ENCODE measurements at regions not wholly inside any gene's neighbourhood (a gene's known extent, or its start where the extent isn't known, plus 50 kb on each side); places are given as distances from the start of the nearest gene placed in this dataset.

DNA sequence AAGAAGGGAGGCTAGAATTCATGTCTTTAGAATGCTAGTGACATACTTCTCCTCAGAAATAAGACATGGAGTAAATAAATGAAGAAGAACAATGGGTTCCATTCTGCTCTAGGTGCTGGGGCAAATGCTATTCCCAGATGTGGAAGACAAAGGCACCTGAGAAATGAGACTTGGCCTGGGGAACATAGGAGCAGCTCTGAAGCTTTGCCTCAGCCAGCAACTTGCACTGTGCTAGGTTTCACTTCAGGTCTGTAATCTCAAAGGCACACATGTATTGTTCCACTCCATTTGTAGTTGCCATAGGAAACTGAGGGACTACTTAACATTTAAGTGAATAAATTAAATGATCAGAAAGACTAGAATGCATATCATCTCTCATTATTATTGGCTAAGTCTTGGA, 538.9 kb upstream of the REG3G start:
- Mint-ChIP-seq H3K36me3 (ENCODE audit: unreplicated experiment) (no peaks in the 10 kb centered on the region), H3K27me3 (ENCODE audit: unreplicated experiment) (no peaks in the 10 kb centered on the region), H3K4me3 (ENCODE audit: unreplicated experiment) (no peak overlapping the region), H3K27ac (ENCODE audit: unreplicated experiment) (no peak overlapping the region), H3K9me3 (ENCODE audit: unreplicated experiment) (no peaks in the 10 kb centered on the region), H3K4me1 (ENCODE audit: unreplicated experiment) (no peaks in the 10 kb centered on the region)
- TF ChIP-seq, protein P1, sequence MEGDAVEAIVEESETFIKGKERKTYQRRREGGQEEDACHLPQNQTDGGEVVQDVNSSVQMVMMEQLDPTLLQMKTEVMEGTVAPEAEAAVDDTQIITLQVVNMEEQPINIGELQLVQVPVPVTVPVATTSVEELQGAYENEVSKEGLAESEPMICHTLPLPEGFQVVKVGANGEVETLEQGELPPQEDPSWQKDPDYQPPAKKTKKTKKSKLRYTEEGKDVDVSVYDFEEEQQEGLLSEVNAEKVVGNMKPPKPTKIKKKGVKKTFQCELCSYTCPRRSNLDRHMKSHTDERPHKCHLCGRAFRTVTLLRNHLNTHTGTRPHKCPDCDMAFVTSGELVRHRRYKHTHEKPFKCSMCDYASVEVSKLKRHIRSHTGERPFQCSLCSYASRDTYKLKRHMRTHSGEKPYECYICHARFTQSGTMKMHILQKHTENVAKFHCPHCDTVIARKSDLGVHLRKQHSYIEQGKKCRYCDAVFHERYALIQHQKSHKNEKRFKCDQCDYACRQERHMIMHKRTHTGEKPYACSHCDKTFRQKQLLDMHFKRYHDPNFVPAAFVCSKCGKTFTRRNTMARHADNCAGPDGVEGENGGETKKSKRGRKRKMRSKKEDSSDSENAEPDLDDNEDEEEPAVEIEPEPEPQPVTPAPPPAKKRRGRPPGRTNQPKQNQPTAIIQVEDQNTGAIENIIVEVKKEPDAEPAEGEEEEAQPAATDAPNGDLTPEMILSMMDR (IDR thresholded peaks at IDR 0.05): no peak
- DNase-seq (ENCODE audit: extremely low spot score, unreplicated experiment): no peak

DNA sequence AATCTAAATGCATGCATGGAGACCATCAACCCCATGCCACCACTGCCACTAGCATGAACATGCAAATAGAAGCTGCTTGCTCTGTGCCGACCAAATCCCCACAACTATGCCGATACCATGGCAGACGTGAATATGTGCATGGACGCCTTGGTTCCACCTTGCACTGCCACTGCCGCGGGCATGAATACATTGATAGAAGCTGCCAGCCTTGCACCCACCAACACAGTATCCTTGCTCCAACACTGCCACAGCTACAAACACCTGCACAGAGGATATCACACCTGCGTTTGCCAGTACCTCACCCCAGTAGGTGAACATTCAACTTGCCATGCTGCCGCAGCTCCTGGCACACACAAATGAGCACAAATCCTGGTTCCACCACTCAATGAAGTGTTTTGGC, 527.4 kb upstream of the REG3G start:
- no peak overlapping the region for H3K4me3 Mint-ChIP-seq (ENCODE audit: unreplicated experiment)
- TF ChIP-seq, protein P1 (IDR thresholded peaks at IDR 0.05): no peak
- no peak overlapping the region for H3K27ac Mint-ChIP-seq (ENCODE audit: unreplicated experiment)
- peaks cover 53% of the 10 kb centered on the region for H3K9me3 Mint-ChIP-seq (ENCODE audit: unreplicated experiment)
- H3K27me3 Mint-ChIP-seq (ENCODE audit: unreplicated experiment): no peaks in the 10 kb centered on the region
- no peak for DNase-seq (ENCODE audit: extremely low spot score, unreplicated experiment)
- H3K36me3 Mint-ChIP-seq (ENCODE audit: unreplicated experiment): no peaks in the 10 kb centered on the region
- no peaks in the 10 kb centered on the region for H3K4me1 Mint-ChIP-seq (ENCODE audit: unreplicated experiment)

DNA sequence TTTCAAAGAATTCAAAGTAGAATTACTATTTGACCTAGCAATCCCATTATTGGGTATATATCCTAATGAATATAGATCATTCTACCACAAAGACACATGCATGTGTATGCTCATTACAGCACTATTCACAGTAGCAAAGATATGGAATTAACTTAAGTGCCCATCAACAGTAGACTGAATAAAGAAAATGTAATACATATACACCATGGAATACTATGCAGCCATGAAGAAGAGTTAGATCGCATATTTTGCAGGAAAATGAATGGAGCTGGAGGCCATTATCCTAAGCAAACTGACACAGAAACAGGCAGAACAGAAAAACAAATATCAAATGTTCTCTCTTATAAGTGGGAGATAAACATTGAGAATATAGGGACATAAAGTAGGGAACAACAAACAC, 519.2 kb upstream of the REG3G start:
- no peak overlapping the region for H3K4me3 Mint-ChIP-seq (ENCODE audit: unreplicated experiment)
- H3K9me3 Mint-ChIP-seq (ENCODE audit: unreplicated experiment): peaks cover 44% of the 10 kb centered on the region
- TF ChIP-seq, protein P1 (IDR thresholded peaks at IDR 0.05): no peak
- H3K36me3 Mint-ChIP-seq (ENCODE audit: unreplicated experiment): no peaks in the 10 kb centered on the region
- H3K27me3 Mint-ChIP-seq (ENCODE audit: unreplicated experiment): no peaks in the 10 kb centered on the region
- H3K27ac Mint-ChIP-seq (ENCODE audit: unreplicated experiment): no peak overlapping the region
- DNase-seq (ENCODE audit: extremely low spot score, unreplicated experiment): no peak
- no peaks in the 10 kb centered on the region for H3K4me1 Mint-ChIP-seq (ENCODE audit: unreplicated experiment)

DNA sequence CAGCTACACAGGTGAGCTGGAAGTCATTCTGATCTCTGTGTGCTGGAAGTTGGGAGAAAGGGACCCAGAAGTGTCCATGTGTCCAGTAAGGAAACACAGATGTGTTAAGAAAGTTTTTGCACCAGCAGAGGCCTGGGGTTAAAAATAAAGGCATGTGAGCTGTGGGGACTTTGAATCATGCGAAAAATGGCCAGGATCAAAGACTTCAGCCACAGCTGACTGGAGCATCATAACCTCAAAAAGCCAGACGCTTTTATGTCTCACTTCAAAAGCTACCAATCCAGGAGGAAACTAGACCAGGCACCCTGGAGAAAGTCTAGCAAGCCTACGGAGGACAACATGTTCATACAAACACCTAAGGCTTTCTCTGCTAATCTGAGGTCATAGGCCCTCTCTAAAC, 503.6 kb upstream of the REG3G start:
- H3K36me3 Mint-ChIP-seq (ENCODE audit: unreplicated experiment): no peaks in the 10 kb centered on the region
- no peaks in the 10 kb centered on the region for H3K9me3 Mint-ChIP-seq (ENCODE audit: unreplicated experiment)
- no peaks in the 10 kb centered on the region for H3K27me3 Mint-ChIP-seq (ENCODE audit: unreplicated experiment)
- H3K4me3 Mint-ChIP-seq (ENCODE audit: unreplicated experiment): no peak overlapping the region
- TF ChIP-seq, protein P1 (IDR thresholded peaks at IDR 0.05): no peak
- no peak for DNase-seq (ENCODE audit: extremely low spot score, unreplicated experiment)
- H3K4me1 Mint-ChIP-seq (ENCODE audit: unreplicated experiment): no peaks in the 10 kb centered on the region
- no peak overlapping the region for H3K27ac Mint-ChIP-seq (ENCODE audit: unreplicated experiment)

DNA sequence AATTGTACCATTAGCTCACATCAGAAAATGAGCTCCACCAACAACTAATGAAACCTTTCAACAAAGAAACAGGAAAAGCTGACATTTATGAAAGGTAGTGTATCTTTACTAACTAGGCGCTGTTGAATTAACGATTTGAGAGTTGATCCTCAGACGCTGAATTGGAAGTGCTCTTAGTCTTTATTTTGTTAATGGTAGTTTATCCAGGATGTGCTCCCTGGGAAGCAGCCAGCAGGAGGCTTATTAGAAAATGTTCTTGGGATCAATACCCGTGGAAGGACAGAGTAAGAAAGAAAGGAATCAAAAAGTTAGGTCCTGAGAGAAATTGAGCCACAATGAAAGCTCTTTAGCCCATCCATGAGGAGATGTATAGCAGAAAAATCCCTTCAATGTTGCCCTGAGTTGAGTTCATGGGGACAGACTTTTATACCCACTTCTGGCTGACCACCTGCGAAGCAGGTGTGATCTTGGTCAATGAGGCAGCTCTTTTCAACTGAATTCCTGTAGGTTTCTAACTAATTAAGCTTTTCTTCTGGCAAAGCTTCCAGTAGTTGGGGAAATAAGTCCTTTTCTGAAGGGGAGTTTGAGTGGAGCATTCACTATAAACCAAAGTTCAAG, 492.6 kb upstream of the REG3G start:
- no peaks in the 10 kb centered on the region for H3K9me3 Mint-ChIP-seq (ENCODE audit: unreplicated experiment)
- H3K4me1 Mint-ChIP-seq (ENCODE audit: unreplicated experiment): no peaks in the 10 kb centered on the region
- no peak overlapping the region for H3K27ac Mint-ChIP-seq (ENCODE audit: unreplicated experiment)
- H3K27me3 Mint-ChIP-seq (ENCODE audit: unreplicated experiment): no peaks in the 10 kb centered on the region
- TF ChIP-seq, protein P1 (IDR thresholded peaks at IDR 0.05): no peak
- H3K4me3 Mint-ChIP-seq (ENCODE audit: unreplicated experiment): no peak overlapping the region
- DNase-seq (ENCODE audit: extremely low spot score, unreplicated experiment): no peak
- no peaks in the 10 kb centered on the region for H3K36me3 Mint-ChIP-seq (ENCODE audit: unreplicated experiment)
